Heart left ventricle (tissue), 16 donors: ENCODE measurements at regions not wholly inside any gene's neighbourhood (a gene's known extent, or its start where the extent isn't known, plus 50 kb on each side); places are given as distances from the start of the nearest gene placed in this dataset.

ENCODE experiments used
- ATAC-seq, 4 donors: fragments of 200-7000 bp; cut with Tn5 transposase; one replicate each; pipeline ENCODE4 v1.9.1; 2020 to 2022; ENCODE audit warnings: moderate library complexity in 4 of 4, mild to moderate bottlenecking in 3 of 4, moderate number of reproducible peaks in 1 of 4
- DNase-seq, 5 donors: peaks; one replicate each; pipeline ENCODE4 v3.0.0-alpha.2; 2020
- H3K27ac ChIP-seq, 12 donors: fragments of 200-600 bp; sonication (generic) in 4 of 12; one replicate each; pipeline versions ENCODE4 v1.5.0 to v1.8.0; 2016 to 2022; ENCODE audit warnings: mild to moderate bottlenecking in 2 of 12
- H3K27me3 ChIP-seq, 9 donors: fragments of 200-600 bp; sonication (generic) in 2 of 9; one replicate each; pipeline versions ENCODE4 v1.5.1 to v1.8.0; 2016 to 2022; ENCODE audit warnings: mild to moderate bottlenecking in 3 of 9
- H3K36me3 ChIP-seq, 9 donors: fragments of 200-600 bp; sonication (generic) in 2 of 9; one replicate each; pipeline versions ENCODE4 v1.5.0 to v1.8.0; 2018 to 2022; ENCODE audit warnings: mild to moderate bottlenecking in 2 of 9
- H3K4me1 ChIP-seq, 12 donors: fragments of 200-600 bp; sonication (generic) in 4 of 12; one replicate each; pipeline versions ENCODE4 v1.5.0 to v1.8.0; 2016 to 2022; ENCODE audit warnings: mild to moderate bottlenecking in 3 of 12
- H3K4me3 ChIP-seq, 12 donors: fragments of 200-600 bp; sonication (generic) in 4 of 12; one replicate each; pipeline versions ENCODE4 v1.5.0 to v1.8.0; 2017 to 2022; ENCODE audit warnings: mild to moderate bottlenecking in 9 of 12, moderate library complexity in 4 of 12
- H3K9me3 ChIP-seq, 12 donors: fragments of 200-600 bp; sonication (generic) in 4 of 12; one replicate each; pipeline versions ENCODE4 v1.5.0 to v1.8.0; 2016 to 2022; ENCODE audit warnings: mild to moderate bottlenecking in 1 of 12
- POLR2A ChIP-seq, 2 donors: fragments of 450-650 bp; IDR thresholded peaks; one replicate each; pipeline ENCODE4 v1.6.1; 2017; ENCODE audit warnings: antibody characterized with exemption in 2 of 2, mild to moderate bottlenecking in 2 of 2, moderate library complexity in 2 of 2
- WGBS, 4 donors: extraction: QIAGEN DNeasy Blood & Tissue Kit in 2 of 4; methylation state at CpG; one replicate each; pipeline versions ENCODE4 v1.1.5 to v1.1.7; 2013 to 2018; 5-methylcytosine and 5-hydroxymethylcytosine counted together
- intact Hi-C, 10 donors: fragments of 100-400 bp; cut with DNase I; formaldehyde crosslinking; loops; one replicate each; pipeline versions ENCODE4 v1.11.1 to v1.14.2; 2022
- TF ChIP-seq, protein P1 (sequence below), 12 donors: fragments of 200-600 bp; sonication (generic) in 4 of 12; IDR thresholded peaks; one replicate each; pipeline versions ENCODE4 v1.5.0 to v1.8.0; 2018 to 2022; ENCODE audit warnings: antibody characterized with exemption in 12 of 12, mild to moderate bottlenecking in 5 of 12
- donor health status: ischemic (EF 13 %, LVEDD 7.1; RV severe dilation, severe dysfunction).
- donor health status: healthy with polysubstance abuse.
- donor health status: DM: no; HTN: yes; CAD: no.
- donor health status: DM: no; HTN: no; CAD: no.
- donor health status: ischemic (EF 25% LVEDD 6.9; RV normal size, moderate dysfunction).
- donor health status: ischemic (EF 25% LVEDD 5.7; RV mildly dilated, moderate dysfunction).
- donor health status: healthy.
- donor health status: DM: yes; HTN: yes; CAD: no.
- donor health status: ischemic (EF 35%, LVEDD 5.7; RV mildly dilated, moderate dysfunction).
- donor health status: nonischemic (EF 11% LVEDD 7.7; RV severe dilation, severe dysfunction).
- donor health status: DM: yes; HTN: yes; CAD: no.
- donor health status: PGD.
- donor health status: ischemic (EF 29% LVEDD 5.4; RV normal size, mild dysfunction).
- donor health status: nonischemic (EF 23%, LVEDD 6.1; RV moderate dilation, normal function).

- ATAC-seq, result no peak
- TF ChIP-seq, protein P1, sequence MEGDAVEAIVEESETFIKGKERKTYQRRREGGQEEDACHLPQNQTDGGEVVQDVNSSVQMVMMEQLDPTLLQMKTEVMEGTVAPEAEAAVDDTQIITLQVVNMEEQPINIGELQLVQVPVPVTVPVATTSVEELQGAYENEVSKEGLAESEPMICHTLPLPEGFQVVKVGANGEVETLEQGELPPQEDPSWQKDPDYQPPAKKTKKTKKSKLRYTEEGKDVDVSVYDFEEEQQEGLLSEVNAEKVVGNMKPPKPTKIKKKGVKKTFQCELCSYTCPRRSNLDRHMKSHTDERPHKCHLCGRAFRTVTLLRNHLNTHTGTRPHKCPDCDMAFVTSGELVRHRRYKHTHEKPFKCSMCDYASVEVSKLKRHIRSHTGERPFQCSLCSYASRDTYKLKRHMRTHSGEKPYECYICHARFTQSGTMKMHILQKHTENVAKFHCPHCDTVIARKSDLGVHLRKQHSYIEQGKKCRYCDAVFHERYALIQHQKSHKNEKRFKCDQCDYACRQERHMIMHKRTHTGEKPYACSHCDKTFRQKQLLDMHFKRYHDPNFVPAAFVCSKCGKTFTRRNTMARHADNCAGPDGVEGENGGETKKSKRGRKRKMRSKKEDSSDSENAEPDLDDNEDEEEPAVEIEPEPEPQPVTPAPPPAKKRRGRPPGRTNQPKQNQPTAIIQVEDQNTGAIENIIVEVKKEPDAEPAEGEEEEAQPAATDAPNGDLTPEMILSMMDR (IDR thresholded peaks at IDR 0.05), result no peak
- TF ChIP-seq POLR2A (IDR thresholded peaks at IDR 0.05), result no peak
- Histone ChIP-seq H3K36me3 (no peaks in the 10 kb centered on the region), H3K27me3 (no peaks in the 10 kb centered on the region), H3K27ac (no peak overlapping the region), H3K4me3 (no peak overlapping the region), H3K4me1 (no peaks in the 10 kb centered on the region), H3K9me3 (no peaks in the 10 kb centered on the region)
- WGBS, 4 donors, result 84 to 97% (median 91%) methylated on average over 4 of the region's 4 CpGs
- no peak for DNase-seq
- intact Hi-C loops, result no loop called here
Measured at GRCh38 chr1:219027146-219027673, 146.5 kb upstream of the LYPLAL1 start.

DNA sequence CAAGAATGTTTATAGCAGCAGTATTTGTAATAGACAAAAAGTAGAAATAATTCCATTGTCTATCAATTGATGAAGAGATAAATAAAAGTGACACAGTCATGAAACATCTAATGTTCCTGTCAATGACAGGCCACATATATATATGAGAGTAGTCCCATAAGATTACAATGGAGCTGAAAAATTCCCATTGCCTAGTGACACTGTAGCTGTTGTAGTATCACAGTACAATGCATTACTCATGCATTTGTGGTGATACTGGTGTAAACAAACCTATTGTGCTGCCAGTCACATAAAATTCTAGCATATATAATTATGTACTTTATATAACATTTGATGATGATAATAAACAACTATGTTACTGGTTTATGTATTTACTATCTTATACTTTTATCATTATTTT, 141.9 kb upstream of the LYPLAL1 start:
- DNase-seq, result no peak
- intact Hi-C loops, result no loop called here
- Histone ChIP-seq H3K36me3 (no peaks in the 10 kb centered on the region), H3K9me3 (no peaks in the 10 kb centered on the region), H3K4me3 (no peak overlapping the region), H3K27ac (no peak overlapping the region), H3K27me3 (no peaks in the 10 kb centered on the region), H3K4me1 (no peaks in the 10 kb centered on the region)
- ATAC-seq, result no peak
- TF ChIP-seq, protein P1 (IDR thresholded peaks at IDR 0.05), result no peak

GRCh38 chr1:219038398-219038797, 135.3 kb upstream of the LYPLAL1 start:
- ATAC-seq (no peak), DNase-seq (no peak)
- Histone ChIP-seq H3K36me3 (no peaks in the 10 kb centered on the region), H3K4me3 (no peak overlapping the region), H3K4me1 (no peaks in the 10 kb centered on the region), H3K9me3 (peaks cover 0 to 8% (median 0%) of the 10 kb centered on the region in 12 donors), H3K27ac (no peak overlapping the region), H3K27me3 (no peaks in the 10 kb centered on the region)
- 64 to 94% (median 81%) methylated on average over 2 of the region's 2 CpGs for WGBS, 4 donors
- TF ChIP-seq POLR2A (IDR thresholded peaks at IDR 0.05), result no peak
- TF ChIP-seq, protein P1 (IDR thresholded peaks at IDR 0.05), result no peak
- intact Hi-C loops, result no loop called here

DNA sequence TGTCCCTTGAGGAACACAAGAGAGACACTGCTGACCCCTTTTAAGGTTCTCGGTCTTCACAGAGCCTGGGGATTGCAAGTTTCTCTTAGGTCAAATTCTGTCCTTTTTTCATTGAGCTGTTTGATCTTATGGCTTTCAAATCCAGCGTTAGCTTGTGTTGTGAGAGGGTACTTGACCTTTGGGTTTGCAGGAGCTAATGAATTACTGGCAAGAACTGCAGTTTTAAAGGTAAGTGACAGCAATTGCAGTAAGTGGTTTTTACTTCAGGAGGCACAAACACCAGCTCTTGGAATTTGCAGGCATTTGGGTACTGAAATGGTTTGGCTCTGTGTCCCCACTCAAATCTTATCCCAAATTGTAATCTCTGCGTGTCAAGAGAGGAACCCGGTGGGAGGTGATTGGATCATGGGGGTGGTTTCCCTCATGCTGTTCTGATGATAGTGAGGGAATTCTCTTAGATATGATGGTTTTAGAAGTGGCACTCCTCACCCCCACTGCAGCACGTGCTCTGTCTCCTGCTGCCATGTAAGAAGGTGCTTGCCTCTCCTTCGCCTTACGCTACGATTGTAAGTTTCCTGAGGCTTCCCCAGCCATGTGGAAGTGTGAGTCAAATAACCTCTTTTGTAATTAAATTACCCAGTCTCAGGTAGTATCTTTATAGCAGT, 134.5 kb upstream of the LYPLAL1 start:
- no peaks in the 10 kb centered on the region for H3K36me3 ChIP-seq
- TF ChIP-seq POLR2A (IDR thresholded peaks at IDR 0.05), result no peak
- TF ChIP-seq, protein P1 (IDR thresholded peaks at IDR 0.05), result no peak
- peaks cover 0 to 8% (median 0%) of the 10 kb centered on the region in 12 donors for H3K9me3 ChIP-seq
- no peak overlapping the region for H3K4me3 ChIP-seq
- H3K27ac ChIP-seq, result no peak overlapping the region
- ATAC-seq (no peak), DNase-seq (no peak)
- H3K27me3 ChIP-seq, result no peaks in the 10 kb centered on the region
- WGBS, 4 donors, result 78 to 92% (median 83%) methylated on average over 8 of the region's 8 CpGs
- intact Hi-C loops, result no loop called here
- H3K4me1 ChIP-seq, result no peaks in the 10 kb centered on the region
